SJCRH30 (cell line): ENCODE measurements at regions not wholly inside any gene's neighbourhood (a gene's known extent, or its start where the extent isn't known, plus 50 kb on each side); places are given as distances from the start of the nearest gene placed in this dataset.
"Not testable (repeated sequence)": the region's sequence is repeated elsewhere in the genome, so short reads cannot be mapped to it uniquely, and the experiment has no call there.

Source experiments
- DNase-seq, 2 experiments: peaks; one replicate each; pipeline ENCODE4 v3.0.0-alpha.2; 2015 to 2020
- H3K27ac ChIP-seq: fragments of 250-450 bp; sonication (Bioruptor Pico); 2 replicates; pipeline ENCODE4 v1.5.1; 2020; ENCODE audit warnings: mild to moderate bottlenecking, moderate library complexity
- H3K27me3 ChIP-seq: fragments of 250-450 bp; sonication (Bioruptor Pico); 2 replicates; pipeline ENCODE4 v1.5.1; 2020; ENCODE audit warnings: mild to moderate bottlenecking, moderate library complexity
- H3K36me3 ChIP-seq: fragments of 250-450 bp; sonication (Bioruptor Pico); 2 replicates; pipeline ENCODE4 v1.5.1; 2020; ENCODE audit warnings: mild to moderate bottlenecking, moderate library complexity
- H3K4me1 ChIP-seq: fragments of 250-450 bp; sonication (Bioruptor Pico); 2 replicates; pipeline ENCODE4 v1.5.1; 2020; ENCODE audit warnings: mild to moderate bottlenecking, moderate library complexity
- H3K4me3 ChIP-seq: fragments of 250-450 bp; sonication (Bioruptor Pico); 2 replicates; pipeline ENCODE4 v1.5.1; 2020; ENCODE audit warnings: mild to moderate bottlenecking, moderate library complexity
- H3K9me3 ChIP-seq: fragments of 250-450 bp; sonication (Bioruptor Pico); replicated peaks from 2 replicates; pipeline ENCODE4 v1.5.1; 2020; ENCODE audit warnings: mild to moderate bottlenecking, moderate library complexity

DNA sequence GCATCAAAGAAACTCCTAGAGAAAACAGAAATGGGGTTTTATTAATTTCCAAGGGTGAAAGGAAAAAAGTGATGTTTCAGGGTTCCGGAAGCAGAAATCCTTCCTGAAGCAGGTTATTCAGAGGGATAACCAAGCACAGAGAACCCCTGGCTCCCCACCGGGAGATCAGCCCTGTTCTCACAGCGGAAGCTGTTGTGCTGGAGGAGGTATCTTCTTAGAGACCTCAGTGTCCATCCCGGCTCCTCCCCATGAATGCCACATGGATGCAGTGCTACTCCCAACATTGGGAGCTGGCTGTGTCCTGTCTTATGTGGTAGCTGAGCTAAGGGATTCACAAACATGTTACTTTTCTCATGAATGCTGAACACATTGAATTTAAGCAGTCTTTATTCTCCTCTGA is 80.9 kb upstream of the IRX2 start:
- no peaks in the 10 kb centered on the region for H3K9me3 ChIP-seq
- H3K27me3 ChIP-seq: no peaks in the 10 kb centered on the region
- H3K4me1 ChIP-seq: no peaks in the 10 kb centered on the region
- H3K36me3 ChIP-seq: no peaks in the 10 kb centered on the region
- no peak for DNase-seq
- H3K4me3 ChIP-seq: no peak overlapping the region
- no peak overlapping the region for H3K27ac ChIP-seq

DNA sequence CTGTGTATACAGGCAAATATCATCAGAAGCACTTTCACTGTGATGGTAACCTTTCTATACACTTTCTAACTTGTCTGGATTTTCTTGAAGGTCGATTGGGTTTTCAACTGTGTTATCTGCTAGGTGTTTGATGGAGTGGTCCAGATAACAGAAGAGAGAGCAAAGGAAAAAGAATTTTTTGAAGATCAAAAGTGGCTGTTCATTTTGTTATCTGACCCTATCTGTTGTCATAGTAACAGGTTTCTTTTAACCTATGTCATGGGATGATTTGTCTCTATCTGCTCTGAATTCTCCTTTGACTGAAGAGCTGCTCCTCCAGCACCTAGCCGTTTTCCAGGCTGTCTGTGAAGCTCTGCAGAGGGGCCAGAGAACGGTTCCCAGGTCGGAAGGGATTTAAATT is 77.8 kb upstream of the IRX2 start:
- H3K27ac ChIP-seq: no peak overlapping the region
- DNase-seq: no peak
- H3K9me3 ChIP-seq: no peaks in the 10 kb centered on the region
- H3K4me1 ChIP-seq: no peaks in the 10 kb centered on the region
- no peaks in the 10 kb centered on the region for H3K27me3 ChIP-seq
- H3K4me3 ChIP-seq: no peak overlapping the region
- no peaks in the 10 kb centered on the region for H3K36me3 ChIP-seq

DNA sequence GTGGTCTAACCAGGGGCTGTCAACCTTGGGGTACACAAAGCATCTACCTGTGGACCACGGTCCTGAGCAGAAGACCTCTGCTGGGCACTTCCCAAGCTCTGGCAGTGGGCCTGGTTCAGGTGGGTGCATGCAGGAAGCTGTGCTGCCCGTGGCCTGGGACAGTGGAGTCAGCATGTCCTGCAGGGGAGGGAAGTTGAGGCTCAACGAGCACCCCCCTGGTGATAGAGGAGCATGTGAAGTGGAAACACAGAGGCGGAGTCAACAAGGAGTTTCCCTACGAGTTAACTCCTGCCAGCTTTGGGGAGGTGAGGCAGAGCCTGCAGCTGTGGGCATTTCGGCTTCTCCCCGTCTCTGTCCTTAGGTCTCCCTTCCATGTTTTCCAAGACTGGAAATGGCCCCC is 67.5 kb upstream of the IRX2 start:
- Histone ChIP-seq H3K9me3 (no peaks in the 10 kb centered on the region), H3K4me1 (no peaks in the 10 kb centered on the region), H3K27ac (no peak overlapping the region), H3K27me3 (no peaks in the 10 kb centered on the region), H3K36me3 (no peaks in the 10 kb centered on the region), H3K4me3 (no peak overlapping the region)
- no peak for DNase-seq

DNA sequence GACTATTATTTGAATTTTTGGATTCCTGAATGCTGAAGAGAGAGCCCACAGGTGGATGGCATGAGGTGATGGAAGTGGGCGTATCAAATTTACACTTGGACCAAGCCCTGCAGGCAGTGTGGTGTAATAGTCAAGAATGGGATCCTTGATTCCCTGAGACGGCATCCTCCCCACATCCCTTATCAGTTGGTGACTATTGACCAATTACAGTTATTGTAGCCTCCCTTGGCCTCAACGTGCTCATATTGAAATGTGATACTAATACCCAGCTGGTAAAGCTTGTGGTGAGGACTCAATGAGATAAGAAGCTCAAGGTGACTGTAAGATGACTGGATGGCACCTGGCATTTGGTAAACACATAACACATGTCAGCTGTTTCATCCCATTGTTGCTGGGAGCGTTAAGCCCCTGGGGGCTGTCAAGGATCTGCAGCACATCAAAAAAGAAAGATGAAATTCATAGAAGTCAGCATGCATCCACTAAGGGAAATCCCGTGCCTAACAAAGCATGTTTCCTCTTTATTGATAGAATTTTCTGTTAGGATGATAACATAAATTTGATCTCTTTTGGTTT is 65.6 kb upstream of the IRX2 start:
- no peaks in the 10 kb centered on the region for H3K4me1 ChIP-seq
- H3K9me3 ChIP-seq: no peaks in the 10 kb centered on the region
- H3K27me3 ChIP-seq: no peaks in the 10 kb centered on the region
- H3K27ac ChIP-seq: no peak overlapping the region
- no peak overlapping the region for H3K4me3 ChIP-seq
- no peaks in the 10 kb centered on the region for H3K36me3 ChIP-seq
- no peak for DNase-seq

DNA sequence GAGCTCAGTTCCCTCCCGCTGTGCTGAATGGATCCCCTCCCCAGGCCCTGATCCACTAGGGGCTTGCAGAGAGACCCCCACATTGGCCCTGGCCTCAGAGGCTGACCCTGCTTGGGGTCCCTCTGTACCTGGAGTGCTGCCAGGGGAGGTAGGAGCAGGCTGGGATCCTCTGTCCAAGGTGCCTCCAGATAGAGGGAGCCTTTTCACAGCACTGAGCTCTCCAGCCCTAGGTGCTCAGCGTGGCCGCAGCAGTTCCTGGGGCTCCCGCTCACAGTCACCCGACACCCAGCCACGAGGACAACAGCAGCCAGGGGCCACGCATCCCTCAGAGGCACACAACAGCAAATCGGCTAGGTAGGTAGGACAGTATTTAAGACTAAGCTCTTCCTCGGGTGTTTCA is 62.2 kb upstream of the IRX2 start:
- Histone ChIP-seq H3K27me3 (no peaks in the 10 kb centered on the region), H3K36me3 (no peaks in the 10 kb centered on the region), H3K4me3 (no peak overlapping the region), H3K27ac (no peak overlapping the region), H3K4me1 (no peaks in the 10 kb centered on the region), H3K9me3 (no peaks in the 10 kb centered on the region)
- DNase-seq: no peak

DNA sequence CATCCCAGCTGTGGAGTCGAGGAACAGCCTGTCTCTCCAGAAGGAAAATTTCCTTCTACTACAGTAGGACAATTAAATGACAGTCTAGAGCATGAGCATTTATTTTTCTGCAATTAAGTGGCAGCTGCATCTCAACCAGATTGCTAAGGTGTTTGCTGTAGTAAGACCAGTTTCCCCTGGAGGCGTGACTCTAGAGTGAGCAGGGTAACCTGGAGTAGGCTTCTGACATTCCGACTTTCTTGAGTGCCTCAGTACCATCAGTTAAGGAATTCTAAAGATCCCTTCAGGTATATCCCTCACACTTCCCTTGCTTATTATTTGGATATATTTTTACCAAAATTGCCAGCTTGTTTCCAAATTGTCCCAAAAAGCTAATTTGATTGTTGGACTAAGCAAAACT is 59.2 kb upstream of the IRX2 start:
- DNase-seq: no peak
- no peaks in the 10 kb centered on the region for H3K27me3 ChIP-seq
- H3K9me3 ChIP-seq: no peaks in the 10 kb centered on the region
- H3K4me3 ChIP-seq: no peak overlapping the region
- H3K36me3 ChIP-seq: no peaks in the 10 kb centered on the region
- H3K27ac ChIP-seq: no peak overlapping the region
- H3K4me1 ChIP-seq: no peaks in the 10 kb centered on the region

DNA sequence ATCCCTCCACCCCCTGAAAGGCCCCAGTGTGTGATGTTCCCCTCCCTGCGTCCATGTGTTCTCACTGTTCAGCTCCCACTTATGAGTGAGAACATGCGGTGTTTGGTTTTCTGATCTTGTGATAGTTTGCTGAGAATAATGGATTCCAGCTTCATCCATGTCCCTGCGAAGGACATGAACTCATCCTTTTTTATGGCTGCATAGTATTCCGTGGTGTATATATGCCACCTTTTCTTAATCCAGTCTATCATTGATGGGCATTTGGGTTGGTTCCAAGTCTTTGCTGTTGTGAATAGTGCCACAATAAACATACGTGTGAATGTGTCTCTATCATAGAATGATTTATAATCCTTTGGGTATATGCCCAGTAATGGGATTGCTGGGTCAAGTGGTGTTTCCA is 55.8 kb upstream of the IRX2 start:
- not testable (repeated sequence) for DNase-seq, H3K27ac ChIP-seq, H3K36me3 ChIP-seq, H3K4me3 ChIP-seq, H3K4me1 ChIP-seq, H3K27me3 ChIP-seq, H3K9me3 ChIP-seq

DNA sequence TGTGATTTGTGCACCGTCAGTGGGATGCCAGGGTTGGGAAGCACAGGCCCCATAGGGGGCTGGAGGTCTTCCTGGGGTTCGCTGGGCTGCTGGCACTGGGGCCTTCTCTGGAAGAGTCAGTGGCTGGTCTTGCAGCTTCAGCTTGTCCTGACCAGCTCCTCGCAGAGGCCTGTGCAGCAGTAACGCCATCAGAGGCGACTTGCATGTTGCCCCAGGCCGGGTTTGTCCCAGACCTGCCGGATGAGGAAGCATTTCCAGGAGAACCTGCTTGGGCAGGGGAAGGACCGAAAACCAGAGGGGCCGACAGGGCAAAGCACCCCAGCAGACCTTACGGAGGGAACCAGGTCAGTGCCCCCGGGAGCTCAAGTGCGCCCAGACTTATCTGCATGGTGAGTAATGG is 54.7 kb upstream of the IRX2 start:
- H3K27me3 ChIP-seq: no peaks in the 10 kb centered on the region
- no peaks in the 10 kb centered on the region for H3K9me3 ChIP-seq
- no peak overlapping the region for H3K27ac ChIP-seq
- DNase-seq: no peak
- no peak overlapping the region for H3K4me3 ChIP-seq
- H3K36me3 ChIP-seq: no peaks in the 10 kb centered on the region
- no peaks in the 10 kb centered on the region for H3K4me1 ChIP-seq

DNA sequence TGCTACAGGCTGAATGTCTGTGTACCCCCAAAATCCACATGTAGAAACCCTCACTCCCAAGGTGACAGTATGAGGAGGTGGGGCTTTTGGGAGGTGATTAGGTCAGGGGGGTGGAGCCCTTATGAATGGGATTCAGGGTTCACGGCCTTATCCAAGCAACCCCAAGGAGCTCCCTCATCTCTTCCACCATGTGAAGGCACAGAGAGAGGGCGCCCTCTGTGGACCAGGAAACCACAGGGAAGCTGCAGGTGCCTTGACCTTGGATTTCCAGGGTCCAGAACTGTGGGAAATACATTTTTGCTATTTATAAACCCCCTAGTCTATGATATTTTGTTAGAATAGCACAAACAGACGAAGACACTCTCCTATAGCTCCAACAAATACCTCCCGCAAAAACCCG is 53.6 kb upstream of the IRX2 start:
- Histone ChIP-seq H3K27ac (no peak overlapping the region), H3K27me3 (no peaks in the 10 kb centered on the region), H3K4me1 (no peaks in the 10 kb centered on the region), H3K36me3 (no peaks in the 10 kb centered on the region), H3K9me3 (no peaks in the 10 kb centered on the region), H3K4me3 (no peak overlapping the region)
- peak in 1 of 2 experiments; percentile 1 for DNase-seq

DNA sequence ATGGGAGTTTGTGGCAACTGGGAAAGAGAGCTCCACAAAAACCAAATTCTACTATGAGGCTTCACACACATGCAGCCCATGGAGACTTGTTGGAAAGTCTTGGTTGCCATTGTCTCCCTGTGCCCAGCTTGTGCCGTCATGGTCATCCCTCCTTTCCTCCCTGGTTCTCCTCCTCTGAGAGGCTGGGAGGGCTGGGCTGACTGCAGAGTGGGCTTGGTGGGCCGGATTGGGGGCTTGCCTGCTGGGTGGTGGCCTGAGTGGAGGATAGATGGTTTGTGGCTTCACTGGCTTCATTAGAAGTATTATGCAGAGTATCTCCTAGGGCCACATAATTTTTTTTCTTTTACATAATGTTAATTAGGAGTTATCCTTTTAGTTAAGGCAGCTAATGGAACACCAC is 52.3 kb upstream of the IRX2 start:
- no peaks in the 10 kb centered on the region for H3K4me1 ChIP-seq
- no peaks in the 10 kb centered on the region for H3K27me3 ChIP-seq
- no peak for DNase-seq
- H3K27ac ChIP-seq: no peak overlapping the region
- H3K9me3 ChIP-seq: no peaks in the 10 kb centered on the region
- H3K36me3 ChIP-seq: no peaks in the 10 kb centered on the region
- no peak overlapping the region for H3K4me3 ChIP-seq

DNA sequence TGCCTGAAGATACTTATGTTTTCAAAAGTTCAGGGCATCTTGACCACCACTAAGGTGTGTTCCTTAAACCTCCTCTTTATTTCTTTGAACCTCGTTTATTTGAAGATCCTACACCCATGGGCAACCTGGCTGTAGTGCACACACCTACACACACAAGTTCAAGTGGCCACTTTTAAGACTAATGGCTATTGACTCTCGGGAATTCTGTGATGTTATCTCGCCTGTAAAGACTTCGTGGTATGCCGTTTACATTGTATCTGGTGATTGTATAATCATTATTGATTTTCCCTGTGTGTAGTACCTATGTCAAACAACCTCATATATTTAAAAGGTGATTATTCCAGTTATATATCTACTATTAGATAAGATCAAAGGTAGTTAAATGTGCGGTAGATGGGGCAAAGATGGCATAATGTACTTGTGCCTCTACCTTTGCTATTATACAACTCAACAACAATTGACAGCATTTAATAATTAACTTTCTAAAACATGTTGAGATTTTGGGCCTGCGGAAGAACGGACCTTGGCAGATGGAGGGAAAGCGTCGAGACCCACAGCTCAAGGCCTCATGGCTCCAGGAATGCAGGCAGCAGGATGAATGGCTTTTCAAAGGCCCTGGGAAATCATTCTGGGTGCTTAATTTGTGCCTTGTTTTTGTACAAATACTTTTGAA is 51.4 kb upstream of the IRX2 start:
- Histone ChIP-seq H3K36me3 (no peaks in the 10 kb centered on the region), H3K27me3 (no peaks in the 10 kb centered on the region), H3K4me1 (no peaks in the 10 kb centered on the region), H3K27ac (no peak overlapping the region), H3K9me3 (no peaks in the 10 kb centered on the region), H3K4me3 (no peak overlapping the region)
- no peak for DNase-seq

DNA sequence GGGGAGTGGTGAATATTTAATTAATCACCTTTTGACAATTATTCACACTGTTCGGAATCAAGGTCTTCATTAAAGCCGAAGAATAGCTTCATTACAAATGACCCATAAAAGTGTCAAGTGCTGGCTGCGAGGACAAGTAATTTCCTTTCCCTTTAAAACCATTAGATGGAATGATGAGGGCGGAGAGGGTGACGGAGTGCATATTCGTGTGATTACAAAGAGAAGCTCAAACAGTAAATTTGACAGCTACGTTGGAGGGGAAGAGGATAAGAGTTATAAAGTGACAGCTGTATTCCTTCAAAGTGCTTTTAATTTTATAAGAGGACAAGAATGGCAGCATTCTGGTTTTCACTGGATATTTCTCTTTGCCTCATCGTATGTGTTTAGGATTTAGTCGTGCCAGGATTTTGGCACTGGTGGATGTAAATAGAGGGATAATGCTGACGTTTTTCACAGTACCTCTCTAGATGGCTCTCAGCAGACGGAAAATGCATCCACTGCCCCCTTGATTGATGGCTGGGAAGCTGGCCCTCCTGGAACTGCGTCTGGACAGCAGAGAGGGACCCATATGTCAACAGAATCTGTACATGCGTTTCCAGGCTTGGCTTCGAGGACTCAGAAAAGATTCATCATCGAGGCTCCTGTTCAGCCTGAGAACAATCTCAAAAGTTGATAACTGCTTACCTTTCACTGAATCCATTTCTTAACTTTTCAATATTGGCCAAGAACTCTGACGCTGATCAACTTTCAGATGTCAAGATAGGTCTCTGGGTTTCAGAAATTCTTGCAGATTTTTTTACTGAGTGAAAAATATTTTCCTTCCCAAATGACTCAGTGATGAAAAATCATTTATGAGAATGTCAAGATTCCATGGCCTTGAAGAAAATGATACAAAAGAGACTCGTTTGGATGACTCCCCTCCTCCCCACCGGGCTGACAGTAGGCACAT is 50.4 kb upstream of the IRX2 start:
- Histone ChIP-seq H3K4me3 (no peak overlapping the region), H3K9me3 (no peaks in the 10 kb centered on the region), H3K36me3 (no peaks in the 10 kb centered on the region), H3K4me1 (no peaks in the 10 kb centered on the region), H3K27ac (no peak overlapping the region), H3K27me3 (no peaks in the 10 kb centered on the region)
- no peak for DNase-seq
